HG03378 (cell line): ENCODE measurements at regions not wholly inside any gene's neighbourhood (a gene's known extent, or its start where the extent isn't known, plus 50 kb on each side); places are given as distances from the start of the nearest gene placed in this dataset.
"Not testable (repeated sequence)": the region's sequence is repeated elsewhere in the genome, so short reads cannot be mapped to it uniquely, and the experiment has no call there.

ENCODE experiments used
- ATAC-seq: cut with Tn5 transposase; IDR thresholded peaks from one replicate; pipeline ENCODE4 v1.9.1; 2021; ENCODE audit warnings: mild to moderate bottlenecking, moderate library complexity; ENCODE audit not compliant: unreplicated experiment

DNA sequence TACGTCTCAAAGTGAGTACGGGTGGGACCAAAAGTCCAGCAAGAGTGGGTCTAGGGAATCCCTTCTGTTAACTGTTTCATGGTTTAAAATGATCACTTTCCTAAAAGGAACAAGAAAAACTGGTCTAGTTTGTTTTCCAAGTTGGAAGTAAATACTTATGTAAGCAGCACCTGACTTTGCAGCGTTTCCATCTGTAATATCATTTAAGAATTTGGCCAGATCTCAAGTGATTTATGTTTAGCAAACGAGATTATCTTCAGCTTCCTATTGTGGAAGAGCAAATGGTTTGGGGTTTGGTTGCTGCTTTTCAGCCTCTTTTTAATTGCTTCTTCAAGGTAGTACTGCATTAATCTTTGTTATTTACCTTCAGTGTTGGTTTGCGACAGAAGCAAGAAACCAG lies 50.4 kb downstream of the FHIP1A start:
- no peak for ATAC-seq

DNA sequence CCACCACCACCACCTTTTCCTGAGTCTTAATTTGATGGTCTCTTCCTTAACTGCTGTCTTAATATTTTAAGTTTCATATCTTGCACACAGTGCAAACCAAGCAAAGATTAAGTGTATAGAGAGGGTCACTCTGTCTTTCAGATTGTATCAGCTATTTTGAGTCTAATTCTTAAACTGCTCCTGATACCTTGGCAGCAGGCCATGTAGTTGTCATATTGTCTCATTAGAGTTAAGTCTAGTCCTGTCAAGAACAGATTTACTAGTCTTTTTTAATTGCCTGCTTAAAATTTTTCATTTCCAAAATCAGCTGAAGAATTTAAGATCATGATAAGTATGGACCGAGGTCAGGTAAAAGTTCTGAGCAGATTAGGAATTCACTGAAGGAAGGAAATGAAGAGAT lies 51.5 kb downstream of the FHIP1A start:
- no peak for ATAC-seq

DNA sequence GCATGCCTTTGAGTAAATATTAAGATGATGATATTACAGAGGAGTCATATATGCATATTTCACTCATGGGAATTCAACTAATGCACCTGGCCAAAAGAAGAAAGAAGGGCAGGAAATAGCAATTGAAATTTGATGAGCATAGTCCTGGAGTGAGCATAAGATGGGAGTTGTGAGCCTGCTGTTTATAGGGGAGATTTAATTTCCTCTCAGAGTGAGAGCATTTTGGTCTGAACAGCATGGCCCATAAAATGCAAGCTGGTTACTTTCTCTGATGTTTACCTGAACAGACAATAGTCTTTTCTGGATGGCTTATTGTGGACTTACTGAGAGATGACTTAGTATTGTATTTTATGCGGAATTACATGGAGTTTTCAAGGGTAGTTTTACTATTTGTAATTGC lies 53.6 kb downstream of the FHIP1A start:
- ATAC-seq: no peak

DNA sequence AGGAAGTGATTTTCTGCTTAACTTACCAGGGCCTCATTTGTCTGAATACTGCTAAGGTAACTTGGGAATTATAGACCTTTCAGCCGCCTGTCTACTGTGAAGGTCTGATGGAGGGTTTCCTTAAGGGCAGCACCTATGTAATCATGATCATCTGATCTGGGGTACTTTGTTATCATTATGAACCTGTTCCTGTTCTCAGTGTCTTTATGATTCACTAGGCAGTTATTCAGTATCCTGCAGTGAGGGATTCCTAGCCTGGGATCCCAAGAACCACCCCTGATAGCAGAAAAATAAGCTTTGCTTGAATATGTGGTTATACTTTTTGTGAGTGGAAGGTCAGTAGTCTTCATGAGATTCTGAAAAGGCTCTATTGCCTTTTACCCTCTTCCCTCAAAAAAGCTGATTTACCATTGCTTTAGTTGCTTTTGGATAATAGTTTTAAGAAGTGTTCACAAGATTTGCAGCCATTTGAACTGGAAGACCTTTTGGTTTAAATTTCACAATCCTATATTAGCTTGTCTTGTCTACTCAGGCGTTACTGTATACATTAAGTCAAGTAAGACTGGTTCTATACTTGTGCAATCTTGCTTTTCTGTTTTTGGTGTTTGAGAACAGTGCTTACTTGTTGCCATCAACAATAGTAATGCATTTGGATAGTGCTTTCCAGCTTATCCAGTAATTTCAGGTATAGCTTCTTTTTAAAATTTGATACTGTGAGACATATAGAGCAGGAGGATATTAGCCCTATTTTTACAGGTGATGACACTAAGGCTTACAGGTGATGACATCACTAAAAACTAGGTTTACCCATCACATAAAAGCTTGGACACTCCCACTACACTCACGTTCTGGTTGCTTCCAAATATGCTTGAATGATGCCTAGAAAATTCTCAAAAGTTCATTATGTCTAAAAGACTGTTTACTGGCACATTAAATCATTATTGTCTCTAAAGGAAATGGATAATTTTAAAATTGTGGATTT lies 60.0 kb downstream of the FHIP1A start:
- ATAC-seq: no peak

DNA sequence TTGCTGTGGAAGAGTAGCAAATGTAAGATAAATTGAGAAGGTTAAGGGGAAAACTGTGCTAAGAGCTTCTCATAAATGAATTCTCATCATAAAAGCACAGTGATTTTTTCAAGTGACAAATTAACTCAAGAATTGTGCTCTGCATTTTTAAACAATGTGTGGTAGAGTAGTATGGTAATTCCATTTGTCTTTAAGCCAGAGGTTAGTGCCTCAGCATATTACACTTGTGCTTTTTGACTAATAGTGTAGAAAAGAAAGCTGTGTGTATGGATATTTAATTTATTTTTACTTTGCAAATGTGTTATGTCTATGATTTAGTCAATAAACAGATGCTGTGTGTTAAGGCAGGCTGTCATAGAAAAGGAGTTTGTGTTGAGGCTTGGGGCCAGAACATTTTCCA lies 61.0 kb downstream of the FHIP1A start:
- no peak for ATAC-seq

DNA sequence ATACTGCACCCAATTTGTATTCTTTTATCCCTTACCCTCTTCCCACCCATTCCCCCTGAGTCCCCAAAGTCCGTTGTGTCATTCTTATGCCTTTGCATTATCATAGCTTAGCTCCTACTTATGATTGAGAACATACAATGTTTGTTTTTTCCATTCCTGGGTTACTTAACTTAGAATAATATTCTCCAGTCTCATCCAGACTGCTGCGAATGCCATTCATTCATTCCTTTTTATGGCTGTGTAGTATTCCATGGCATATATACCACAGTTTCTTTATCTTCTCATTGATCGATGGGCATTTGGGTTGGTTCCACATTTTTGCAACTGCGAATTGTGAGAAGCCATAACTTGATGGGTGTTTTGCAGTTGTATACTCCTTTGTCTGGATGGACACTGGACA lies 62.8 kb downstream of the FHIP1A start:
- no peak for ATAC-seq

DNA sequence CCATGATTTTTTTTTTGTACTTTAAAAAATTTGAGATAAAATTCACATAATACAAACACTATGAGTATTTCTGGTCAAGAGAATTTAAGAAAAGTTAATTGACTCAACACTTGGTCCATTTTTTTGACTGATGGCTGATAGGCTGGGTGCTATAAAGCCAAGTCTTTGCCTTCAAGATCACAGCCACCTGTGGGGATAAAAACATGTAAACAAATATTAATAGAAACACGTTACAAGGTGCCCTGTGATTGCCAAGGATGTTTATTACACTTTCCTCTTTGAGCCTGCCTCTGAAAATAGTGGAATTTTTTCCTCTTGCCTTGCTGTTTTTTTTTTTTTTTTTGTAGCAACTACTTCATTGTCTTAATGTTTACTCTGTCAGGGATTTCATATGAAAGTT lies 63.3 kb downstream of the FHIP1A start:
- ATAC-seq: no peak

DNA sequence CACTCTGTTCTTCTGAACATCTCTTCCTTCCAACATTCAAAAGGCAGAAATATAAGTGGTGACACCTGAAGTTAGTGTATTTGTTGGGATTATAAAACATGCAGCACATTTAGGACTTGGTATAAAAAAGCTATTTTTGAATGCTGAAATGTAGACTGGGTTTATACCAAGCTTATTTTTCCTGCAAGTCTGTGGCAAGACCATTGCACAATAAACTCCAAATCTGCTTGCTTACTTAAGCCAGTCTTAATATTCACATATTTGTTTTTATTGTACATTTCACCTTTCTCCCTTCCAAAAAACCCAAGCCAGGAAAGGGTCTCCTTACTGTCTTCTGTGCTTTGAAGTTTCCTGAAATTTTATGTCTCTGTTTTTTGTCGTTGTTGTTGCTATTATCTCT lies 63.7 kb downstream of the FHIP1A start:
- ATAC-seq: no peak

DNA sequence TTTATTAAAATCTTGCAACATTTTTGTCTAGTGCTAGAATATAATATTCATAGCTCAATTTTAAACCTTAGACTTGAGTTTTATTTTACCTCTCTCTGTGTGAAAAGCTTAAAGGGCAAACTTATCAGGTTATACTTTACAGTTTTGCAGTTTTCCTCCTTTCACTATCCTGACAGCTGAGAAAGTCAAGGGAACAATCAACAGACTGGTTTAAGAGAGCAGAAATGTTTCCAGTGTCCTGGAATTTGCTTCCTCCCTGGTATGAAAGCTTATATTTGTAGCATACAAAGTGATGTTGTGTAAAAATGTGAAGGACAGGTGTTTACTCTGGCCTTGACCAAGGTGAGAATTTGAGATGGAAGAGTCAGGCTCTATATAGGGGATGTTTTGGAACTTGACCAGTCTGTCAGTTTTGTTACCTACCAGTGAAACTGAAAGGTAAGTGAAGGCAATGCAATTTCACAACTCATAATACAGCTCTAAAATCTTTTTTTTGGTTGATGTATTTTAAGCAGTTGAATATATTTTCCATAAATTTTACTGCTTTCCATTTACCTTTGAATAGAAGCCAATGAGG lies 64.6 kb downstream of the FHIP1A start:
- ATAC-seq: no peak

DNA sequence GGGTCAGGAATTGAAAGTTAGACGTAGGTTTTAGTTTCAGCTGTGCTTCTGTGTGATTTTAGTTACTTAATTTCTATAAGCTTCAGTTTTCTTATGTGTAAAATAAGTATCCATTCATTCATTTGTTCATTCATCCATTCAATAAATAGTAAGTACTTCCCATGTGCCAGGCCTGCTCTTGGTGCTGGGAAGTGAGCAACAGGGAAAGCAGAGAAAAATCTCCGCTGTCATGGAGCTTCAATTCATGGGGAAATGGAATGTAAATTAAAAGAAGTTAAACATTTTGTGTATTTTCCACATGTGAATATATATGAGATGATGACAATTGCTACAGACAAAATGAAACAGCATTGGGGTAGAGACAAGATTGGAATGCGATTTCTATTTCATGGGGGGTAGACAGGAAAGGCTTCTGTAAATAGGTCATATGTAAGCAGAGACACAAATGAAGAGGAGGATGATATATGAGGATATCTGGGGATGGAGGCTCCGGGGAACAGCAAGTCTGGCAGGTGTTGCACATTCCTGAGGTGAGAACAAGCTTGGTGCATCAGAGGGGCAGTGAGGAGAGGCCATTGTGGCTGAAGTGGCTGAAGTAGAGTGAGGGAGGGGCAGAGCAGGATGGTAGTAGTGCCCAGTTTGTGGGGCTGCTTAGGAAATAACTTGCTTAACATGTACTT lies 66.2 kb downstream of the FHIP1A start:
- ATAC-seq: no peak

DNA sequence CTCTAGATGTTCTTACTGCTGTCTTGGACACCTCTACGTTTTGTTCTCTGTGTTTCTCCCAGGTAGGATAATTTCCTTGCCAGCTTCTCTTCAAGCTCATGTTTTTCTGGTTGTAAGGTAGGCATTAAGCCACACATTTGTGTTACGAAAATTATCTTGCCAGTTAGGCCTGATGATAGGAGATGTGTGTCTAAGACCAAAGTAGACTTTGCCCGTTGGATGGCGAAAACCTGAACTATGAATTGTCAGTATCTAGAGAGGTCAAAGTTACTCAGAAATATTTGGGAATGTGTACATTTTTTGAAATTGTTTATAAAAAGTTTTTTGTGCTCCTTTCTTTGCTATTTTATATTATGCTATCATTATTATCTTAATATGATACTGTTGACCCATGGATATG lies 72.8 kb downstream of the FHIP1A start:
- no peak for ATAC-seq

DNA sequence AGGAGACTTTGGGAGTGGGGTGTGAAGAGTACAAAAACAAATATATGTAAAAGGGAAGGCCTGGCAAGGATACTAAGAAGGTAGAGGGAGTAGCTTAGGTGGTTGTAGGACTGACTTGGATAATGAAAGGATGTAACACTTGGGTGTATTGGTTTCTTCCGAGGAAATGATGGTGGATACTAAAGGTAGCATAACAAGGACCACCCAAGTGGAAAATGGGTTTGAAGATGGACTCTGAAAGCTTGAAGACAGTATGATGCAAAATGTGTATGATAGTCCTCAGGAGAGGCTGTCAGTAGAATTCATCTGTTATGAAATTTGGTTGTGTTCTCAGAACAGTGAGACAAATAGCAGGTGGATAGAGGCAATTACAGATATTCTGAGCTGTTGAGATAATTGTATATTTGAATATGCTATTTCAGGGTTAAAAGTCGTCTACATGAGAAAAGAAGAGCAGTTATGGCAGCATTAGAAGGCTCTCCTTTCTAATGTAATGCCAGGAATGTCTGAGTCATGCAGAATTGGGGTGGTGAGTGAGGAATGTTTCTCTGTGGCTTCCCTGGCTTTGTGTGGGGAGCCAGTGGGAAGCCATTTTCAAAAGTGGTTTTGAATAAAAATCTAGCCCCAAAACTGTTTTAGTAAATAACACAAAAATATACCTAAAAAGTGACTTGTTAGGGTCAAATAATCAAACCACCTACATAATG lies 75.6 kb downstream of the FHIP1A start:
- ATAC-seq: no peak

DNA sequence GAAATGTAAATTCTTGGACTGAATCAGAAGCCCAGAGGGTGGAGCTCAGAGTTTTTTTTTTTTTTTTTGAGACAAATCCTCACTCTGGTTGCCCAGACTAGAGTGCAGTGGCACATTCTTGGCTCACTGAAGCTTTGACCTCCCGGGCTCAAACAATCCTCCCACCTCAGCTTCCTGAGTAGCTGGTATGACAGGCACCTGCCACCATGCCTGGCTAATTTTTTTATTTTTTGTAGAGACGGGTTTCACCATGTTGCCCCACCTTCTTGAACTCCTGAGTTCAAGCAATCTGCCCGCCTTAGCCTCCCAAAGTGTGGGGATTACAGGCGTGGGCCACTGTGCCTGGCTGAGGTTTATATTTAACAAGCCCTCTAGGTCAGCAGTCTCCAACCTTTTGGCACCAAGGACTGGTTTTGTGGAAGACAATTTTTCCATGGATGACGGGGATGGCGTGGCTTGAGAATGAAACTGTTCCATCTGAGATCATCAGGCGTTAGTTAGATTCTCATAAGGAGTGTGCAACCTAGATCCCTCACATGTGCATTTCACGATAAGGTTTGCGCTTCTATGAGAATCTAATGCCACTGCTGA lies 76.7 kb downstream of the FHIP1A start:
- ATAC-seq: no peak

DNA sequence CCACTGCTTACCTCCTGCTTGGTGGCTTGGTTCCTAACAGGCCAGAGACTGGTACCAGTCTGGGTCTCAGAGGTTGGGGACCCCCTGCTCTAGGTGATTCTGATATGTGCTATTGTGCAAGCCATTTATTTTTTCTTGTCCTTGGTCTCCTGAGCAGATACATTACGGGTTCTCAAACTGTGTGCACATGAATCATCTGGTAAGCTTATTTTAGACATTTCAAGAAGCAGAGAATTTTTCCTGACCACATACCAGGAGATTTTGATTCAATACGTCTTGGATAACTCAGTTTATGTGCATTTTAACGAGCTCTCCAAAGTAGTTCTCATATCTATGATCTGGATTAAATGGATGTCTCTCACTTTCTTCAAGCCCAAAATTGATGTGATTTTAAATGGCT lies 77.2 kb downstream of the FHIP1A start:
- no peak for ATAC-seq

DNA sequence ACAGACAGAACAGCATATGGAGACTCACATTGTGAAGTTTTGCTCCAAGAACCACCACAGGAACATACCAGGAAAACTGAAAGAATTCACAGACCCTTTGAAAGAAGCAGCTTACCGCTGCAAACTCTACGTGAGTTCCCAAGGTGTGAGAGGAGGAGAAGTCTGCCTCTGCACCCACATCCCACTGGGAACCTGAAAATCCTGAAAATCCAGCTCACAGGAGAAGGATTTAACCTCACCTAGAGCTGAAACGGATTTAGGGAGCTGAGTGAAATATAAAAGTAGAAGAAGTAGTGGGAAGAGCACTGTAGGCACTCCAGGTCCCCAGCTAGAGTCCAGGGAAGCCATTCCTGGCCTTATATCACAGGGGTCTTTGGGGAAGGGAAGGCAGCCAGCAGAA lies 80.0 kb downstream of the FHIP1A start:
- no peak for ATAC-seq

DNA sequence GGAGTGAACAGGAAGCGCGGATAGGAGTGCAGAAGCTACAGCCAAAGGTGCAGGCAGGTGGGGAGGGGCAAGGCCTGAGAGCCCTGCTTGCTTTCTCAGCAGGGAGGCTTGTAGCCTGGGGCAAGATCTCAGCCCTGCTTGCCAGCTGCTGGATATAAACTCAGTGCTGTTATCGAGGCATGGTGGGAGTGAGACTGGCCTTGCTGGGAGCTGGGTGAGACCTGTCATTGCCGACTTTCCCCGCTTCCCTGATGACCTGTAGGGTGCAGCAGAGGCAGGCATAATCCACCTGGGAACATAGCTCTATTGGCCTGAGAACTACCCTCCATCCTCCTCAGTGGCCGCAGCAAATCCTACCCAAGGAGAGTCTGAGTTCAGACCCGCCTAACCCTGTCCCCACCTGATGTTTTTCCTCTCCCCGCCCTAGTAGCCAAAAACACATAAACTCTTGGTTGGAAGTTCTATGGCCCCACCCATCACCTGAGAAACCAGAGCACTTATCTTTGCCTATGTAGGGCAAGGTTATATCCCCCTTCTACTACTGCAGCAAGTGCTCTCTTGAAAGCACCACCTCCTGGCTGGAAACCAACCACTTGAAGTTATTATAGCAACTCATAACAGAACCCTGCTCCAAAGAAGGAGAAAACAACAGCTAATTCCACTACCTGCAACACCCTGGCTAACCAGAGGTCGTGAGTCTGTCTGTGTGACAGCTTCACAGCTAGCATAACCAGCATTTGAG lies 80.7 kb downstream of the FHIP1A start:
- ATAC-seq: no peak

DNA sequence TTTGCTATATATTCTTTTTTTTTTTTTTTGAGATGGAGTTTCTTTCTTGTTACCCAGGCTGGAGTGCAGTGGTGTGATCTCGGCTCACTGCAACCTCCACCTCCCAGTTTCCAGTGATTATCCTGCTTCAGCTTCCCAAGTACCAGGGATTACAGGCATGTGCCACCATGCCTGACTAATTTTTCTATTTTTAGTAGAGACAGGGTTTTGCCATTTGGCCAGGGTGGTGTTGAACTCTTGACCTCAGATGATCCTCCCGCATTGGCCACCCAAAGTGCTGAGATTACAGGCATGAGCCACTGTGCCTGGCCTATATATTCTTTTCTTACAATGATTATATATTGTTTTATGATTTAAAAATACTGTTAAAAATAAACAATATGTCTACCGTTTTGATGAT lies 86.6 kb downstream of the FHIP1A start:
- ATAC-seq: not testable (repeated sequence)

DNA sequence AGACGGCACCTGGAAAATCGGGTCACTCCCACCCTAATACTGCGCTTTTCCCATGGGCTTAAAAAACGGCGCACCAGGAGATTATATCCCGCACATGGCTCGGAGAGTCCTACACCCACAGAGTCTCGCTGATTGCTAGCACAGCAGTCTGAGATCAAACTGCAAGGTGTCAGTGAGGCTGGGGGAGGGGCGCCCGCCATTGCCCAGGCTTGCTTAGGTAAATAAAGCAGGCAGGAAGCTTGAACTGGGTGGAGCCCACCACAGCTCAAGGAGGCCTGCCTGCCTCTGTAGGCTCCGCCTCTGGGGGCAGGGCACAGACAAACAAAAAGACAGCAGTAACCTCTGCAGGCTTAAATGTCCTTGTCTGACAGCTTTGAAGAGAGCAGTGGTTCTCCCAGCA lies 102.6 kb downstream of the FHIP1A start:
- not testable (repeated sequence) for ATAC-seq

DNA sequence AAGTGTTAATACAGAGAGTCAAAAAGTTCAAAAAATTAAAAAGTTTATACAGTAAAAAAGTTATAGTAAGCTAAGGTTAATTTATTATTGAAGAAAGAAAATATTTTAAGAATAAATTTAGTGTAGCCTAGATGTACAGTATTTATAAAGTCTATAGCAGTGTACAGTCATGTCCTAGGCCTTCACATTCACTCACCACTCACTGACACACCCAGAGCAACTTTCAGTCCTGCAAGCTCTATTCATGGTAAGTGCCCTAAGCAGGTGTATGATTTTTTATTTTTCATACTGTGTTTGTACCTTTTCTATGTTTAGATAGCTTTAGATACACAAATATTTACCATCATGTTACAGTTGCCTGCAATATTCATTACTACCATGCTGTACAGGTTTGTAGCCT lies 108.9 kb downstream of the FHIP1A start:
- ATAC-seq: no peak

DNA sequence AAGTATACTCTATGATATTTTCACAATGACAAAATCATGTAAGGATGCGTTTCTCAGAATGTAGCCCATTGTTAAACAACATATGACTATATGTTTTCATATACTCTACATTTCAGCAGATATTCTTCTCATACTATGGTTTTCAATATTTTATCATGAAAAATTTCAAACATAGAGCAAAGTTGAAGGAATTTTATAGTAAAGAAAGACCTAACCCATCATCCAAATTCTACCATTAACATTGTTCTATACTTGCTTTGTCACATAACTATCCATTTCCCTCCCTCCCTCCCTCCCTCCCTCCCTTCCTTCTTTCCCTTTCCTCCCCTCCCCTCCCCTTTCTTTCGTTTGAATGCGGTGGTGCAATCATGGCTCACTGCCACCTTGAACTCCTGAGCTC lies 109.4 kb downstream of the FHIP1A start:
- ATAC-seq: no peak
